ENCODE measurements at regions not wholly inside any gene's neighbourhood (a gene's known extent, or its start where the extent isn't known, plus 50 kb on each side); places are given as distances from the start of the nearest gene placed in this dataset.
"Not testable (repeated sequence)": the region's sequence is repeated elsewhere in the genome, so short reads cannot be mapped to it uniquely, and the experiment has no call there.

DNA sequence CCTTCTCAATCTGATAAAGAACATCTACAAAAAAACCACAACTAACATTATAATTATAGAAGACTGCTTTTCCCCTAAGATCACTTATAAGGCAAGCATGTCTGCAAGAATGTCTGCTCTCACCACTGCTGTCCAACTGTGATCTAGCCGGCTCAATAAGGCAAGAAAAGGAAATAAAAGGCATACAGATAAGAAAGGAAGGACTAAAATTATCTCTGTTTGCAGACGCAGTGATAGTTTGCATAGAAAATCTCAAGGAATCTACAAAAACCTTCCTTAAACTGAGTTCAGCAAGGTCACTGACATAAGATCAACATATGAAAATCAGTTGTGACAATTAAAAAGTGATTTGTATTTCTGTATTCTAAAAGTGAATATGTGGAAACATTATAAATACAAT lies 138.0 kb upstream of the EGLN3 start:
- DNase-seq (ENCODE audit: low spot score): no peak

DNA sequence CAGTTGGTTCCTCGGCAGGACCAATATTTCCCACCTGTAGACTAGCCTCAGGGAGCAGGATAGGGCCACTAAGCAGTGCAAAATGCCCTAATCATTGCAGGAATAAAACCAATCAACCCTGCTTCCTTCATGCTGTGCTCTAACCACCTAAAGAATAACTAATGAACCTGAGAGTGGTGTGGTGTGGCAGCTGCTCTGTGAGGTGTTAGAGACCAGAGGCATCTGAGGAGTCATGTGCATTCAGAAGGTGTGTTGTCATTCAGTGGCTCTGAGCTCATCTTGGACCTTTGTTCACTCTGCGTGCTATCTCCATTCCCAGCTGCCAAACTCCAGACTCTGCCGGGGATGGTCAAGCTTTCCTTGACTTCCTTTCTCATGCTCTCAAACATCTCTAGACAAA lies 136.7 kb upstream of the EGLN3 start:
- no peak for DNase-seq (ENCODE audit: low spot score)

DNA sequence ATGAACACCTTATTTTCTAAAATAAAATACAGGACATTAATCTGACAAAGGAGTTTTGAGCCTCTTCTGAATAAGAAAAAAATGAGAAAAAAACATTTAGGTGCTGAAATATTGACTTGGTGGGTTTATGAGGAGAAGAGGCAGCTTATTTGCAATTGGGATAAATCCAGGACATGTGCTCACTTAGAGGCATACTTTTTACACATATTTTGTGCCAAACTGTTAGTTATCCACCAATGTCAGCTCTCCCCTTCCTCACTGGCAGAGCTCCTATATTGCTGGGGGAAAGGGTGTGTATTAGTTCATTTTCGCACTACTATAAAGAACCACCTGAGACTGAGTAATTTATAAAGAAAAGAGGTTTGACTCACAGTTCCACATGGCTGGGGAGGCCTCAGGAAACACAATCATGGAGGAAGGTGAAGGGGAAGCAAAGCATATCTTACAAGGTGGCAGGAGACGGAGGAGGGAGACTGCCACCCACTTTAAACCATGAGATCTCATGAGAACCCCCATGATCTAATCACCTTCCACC lies 135.4 kb upstream of the EGLN3 start:
- no peak for DNase-seq (ENCODE audit: low spot score)

DNA sequence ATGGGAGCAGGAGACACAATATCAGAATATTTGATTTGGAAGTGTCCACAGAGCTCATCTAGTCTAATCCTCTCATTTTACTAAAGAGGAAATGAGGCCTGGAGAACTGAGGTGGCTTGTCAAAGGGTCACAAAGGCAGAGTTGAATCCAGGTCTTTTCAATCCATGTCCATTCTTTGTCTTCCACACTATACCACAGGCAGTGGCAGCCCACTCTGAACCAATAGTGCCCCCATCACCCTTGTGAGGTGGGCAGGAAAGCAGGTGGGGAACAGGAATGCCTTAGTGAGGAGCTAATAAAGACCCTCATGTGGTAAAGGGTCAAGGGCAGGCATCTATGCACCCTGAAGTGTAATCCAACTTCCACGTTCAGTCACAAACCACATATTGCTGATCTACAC lies 134.8 kb upstream of the EGLN3 start:
- no peak for DNase-seq (ENCODE audit: low spot score)

DNA sequence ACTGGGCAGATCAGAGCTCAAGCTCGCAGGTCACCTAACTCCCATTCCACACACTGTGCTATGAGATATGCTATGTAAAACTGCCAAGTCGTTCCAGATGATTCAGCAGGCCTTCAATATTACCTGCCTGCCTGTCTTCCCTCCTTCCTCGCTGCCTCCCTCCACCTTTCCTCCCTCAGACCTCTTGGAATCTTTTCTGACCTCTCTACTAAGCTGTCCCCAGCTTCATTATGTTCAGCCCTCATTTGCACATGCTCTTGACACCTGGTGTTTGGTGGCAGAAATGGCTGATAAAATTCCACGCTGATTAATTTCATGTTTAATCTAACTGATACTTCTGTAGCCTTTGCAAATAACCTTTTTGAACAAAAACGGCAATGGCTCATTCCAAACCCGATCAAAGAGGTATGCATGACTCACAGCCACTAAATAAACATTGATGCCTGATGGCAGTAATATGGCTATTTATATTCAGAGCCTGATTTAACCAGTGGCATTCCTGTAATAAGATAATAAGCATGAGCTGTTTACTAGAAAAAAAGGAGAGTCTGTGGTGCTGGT lies 130.8 kb upstream of the EGLN3 start:
- DNase-seq (ENCODE audit: low spot score): no peak

GRCh38 chr14:34081101-34081575 lies 130.3 kb upstream of the EGLN3 start:
- no peak for DNase-seq (ENCODE audit: low spot score)

DNA sequence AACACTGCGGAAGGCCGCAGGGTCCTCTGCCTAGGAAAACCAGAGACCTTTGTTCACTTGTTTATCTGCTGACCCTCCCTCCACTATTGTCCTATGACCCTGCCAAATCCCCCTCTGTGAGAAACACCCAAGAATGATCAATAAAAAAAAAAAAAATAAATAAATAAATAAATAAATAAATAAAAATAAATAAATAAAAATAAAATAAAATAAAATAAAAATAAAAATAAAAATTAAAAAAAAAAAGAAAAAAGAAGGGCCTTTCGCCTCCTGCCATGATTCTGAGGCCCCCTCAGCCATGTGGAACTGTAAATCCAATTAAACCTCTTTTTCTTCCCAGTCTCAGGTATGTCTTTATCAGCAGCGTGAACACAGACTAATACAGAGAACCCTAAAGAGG lies 128.8 kb upstream of the EGLN3 start:
- not testable (repeated sequence) for DNase-seq (ENCODE audit: low spot score)

- DNase-seq (ENCODE audit: low spot score): no peak
These were observed 127.4 kb upstream of the EGLN3 start for GRCh38 chr14:34078117-34078743.

- no peak for DNase-seq (ENCODE audit: low spot score)
These were observed 125.0 kb upstream of the EGLN3 start for GRCh38 chr14:34075826-34076225.

DNA sequence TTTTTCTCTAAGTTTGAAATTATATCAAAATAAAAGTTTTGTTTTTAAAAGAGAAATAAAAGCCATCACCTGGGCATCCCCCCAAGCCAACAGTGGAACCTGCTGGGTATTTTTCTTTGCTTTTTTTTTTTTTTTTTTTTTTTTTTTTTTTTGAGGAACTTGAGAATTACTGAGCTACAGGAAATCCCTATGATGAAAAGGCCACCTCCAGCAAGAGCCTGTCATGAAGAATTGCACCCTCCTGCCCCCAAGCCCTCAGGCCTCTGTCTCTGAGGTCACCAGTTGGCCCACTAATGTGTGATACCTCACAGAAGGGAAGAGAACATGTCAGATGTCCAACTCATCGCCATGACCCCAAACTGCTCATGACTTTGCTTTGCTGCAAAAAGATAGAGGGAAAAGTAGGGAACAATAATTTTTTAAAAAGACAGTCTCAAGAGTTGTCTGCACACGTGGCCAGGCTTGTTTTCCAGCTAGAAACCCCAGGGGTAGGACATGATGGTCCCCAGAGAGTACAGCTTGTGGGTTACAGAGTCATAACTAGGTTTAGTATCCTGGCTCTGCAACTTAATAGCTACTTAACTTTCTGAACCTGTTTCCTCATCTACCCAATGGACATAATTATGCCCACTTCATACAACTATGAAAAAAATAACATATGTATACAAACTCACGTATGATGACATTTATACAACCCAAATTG lies 124.3 kb upstream of the EGLN3 start:
- no peak for DNase-seq (ENCODE audit: low spot score)

GRCh38 chr14:34072921-34073320 lies 122.0 kb upstream of the EGLN3 start:
- no peak for DNase-seq (ENCODE audit: low spot score)

DNA sequence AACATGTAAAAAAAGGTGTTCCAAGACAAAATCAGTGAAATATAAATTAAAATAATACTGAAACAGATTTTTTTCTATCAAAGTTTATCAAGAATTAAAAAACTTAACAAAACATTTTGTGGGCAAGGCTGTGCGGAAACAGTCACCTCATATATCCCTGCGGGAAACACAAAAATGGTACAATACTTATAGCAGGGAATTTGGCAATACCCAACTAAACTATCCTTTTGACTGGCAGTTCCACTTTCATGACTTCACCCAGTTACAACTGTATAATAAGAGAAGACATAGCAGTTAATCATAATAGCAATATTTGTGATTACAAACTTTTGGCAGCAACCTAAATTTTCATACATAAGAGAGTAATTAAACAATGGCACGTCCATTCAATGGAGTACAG lies 121.5 kb upstream of the EGLN3 start:
- no peak for DNase-seq (ENCODE audit: low spot score)

DNA sequence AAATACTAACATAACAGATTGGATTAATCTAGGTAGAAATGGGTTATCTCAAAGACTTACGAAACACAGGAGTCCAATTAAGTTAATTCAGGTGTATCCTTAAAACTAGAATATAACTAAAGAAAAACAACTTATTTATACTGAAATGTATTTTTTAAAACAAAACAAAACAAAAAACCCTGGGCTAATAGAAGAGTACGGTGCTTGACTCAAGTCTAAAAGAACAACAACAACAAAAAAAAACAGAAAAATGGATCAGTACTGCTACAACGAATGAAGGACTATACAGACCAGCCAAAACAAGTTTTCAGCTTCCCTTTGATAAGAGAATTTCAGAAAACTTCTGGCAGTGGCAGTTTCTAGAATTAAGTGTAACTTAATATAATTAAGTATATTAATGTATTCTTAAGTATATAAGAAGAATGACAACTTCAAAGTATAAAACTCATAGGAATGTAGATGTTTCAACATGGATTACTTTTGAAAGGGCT lies 120.1 kb upstream of the EGLN3 start:
- no peak for DNase-seq (ENCODE audit: low spot score)

- DNase-seq (ENCODE audit: low spot score): no peak
These were observed 119.1 kb upstream of the EGLN3 start for GRCh38 chr14:34069854-34070582.

- no peak for DNase-seq (ENCODE audit: low spot score)
These were observed 116.7 kb upstream of the EGLN3 start for GRCh38 chr14:34067587-34067986.

- DNase-seq (ENCODE audit: low spot score): no peak
These were observed 115.0 kb upstream of the EGLN3 start for GRCh38 chr14:34065690-34066391.

GRCh38 chr14:34065236-34065635 lies 114.4 kb upstream of the EGLN3 start:
- no peak for DNase-seq (ENCODE audit: low spot score)

- no peak for DNase-seq (ENCODE audit: low spot score)
These were observed 113.5 kb upstream of the EGLN3 start for GRCh38 chr14:34064349-34064748.

- DNase-seq (ENCODE audit: low spot score): no peak
These were observed 112.7 kb upstream of the EGLN3 start for GRCh38 chr14:34063470-34064164.

DNA sequence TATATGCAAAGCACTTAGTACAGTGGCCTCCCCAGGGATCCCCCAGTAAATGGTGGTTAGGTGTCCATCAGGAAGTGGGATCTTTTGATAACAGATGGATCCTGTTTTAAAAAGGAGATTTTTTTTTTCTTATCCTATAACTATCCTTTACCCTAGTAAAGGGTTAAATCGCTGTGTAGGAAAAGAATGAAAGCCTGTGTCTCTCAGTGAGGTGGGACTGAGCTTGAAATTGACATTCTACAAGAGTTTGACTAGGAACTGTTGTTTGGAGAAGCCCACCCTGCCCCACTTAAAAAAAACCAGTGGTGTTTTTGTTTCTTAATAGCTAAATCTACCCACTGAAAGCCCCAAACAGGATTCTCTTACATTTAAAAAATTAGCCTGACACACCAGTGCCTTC lies 112.2 kb upstream of the EGLN3 start:
- DNase-seq (ENCODE audit: low spot score): no peak

- DNase-seq (ENCODE audit: low spot score): no peak
These were observed 111.6 kb upstream of the EGLN3 start for GRCh38 chr14:34062353-34062973.

All from CD4-positive, alpha-beta T cell treated with Interleukin-15 for 4 hours (primary cell).